ENCODE measurements at regions not wholly inside any gene's neighbourhood (a gene's known extent, or its start where the extent isn't known, plus 50 kb on each side); places are given as distances from the start of the nearest gene placed in this dataset.

GRCh38 chr9:96057155-96057554 lies 181.7 kb downstream of the ERCC6L2 start:
- TF ChIP-seq CTCF (IDR thresholded peaks at IDR 0.05; ENCODE audit: low read depth, low read length, poor library complexity, severe bottlenecking) (no peak), EZH2phosphoT487 (IDR thresholded peaks at IDR 0.05; ENCODE audit: borderline replicate concordance, low read length) (no peak)

All from DOHH2 (cell line).